NCI-H774 (cell line): ENCODE measurements at regions not wholly inside any gene's neighbourhood (a gene's known extent, or its start where the extent isn't known, plus 50 kb on each side); places are given as distances from the start of the nearest gene placed in this dataset.
"Not testable (repeated sequence)": the region's sequence is repeated elsewhere in the genome, so short reads cannot be mapped to it uniquely, and the experiment has no call there.

Experiments
- DNase-seq: peaks from one replicate; lab custom pipeline; 2025; lab: John Stamatoyannopoulos, UW

DNA sequence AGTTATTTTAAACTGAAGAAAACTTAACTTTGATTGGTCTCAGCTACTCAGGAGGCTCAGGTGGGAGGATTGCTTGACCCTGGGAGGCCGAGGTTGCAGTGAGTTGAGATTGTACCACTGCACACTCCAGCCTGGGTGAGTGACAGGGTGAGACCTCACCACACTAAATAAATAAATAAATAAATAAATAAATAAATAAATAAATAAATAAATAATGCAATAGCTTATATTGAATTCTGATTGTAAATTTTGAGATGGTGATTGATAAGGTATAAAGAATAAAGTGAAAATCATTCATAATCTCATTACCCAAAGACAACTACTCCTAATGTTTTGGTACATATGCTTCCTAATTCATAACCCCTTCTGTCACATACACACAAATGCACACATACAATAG lies 58.1 kb downstream of the TUBA3C start:
- DNase-seq, result no peak

DNA sequence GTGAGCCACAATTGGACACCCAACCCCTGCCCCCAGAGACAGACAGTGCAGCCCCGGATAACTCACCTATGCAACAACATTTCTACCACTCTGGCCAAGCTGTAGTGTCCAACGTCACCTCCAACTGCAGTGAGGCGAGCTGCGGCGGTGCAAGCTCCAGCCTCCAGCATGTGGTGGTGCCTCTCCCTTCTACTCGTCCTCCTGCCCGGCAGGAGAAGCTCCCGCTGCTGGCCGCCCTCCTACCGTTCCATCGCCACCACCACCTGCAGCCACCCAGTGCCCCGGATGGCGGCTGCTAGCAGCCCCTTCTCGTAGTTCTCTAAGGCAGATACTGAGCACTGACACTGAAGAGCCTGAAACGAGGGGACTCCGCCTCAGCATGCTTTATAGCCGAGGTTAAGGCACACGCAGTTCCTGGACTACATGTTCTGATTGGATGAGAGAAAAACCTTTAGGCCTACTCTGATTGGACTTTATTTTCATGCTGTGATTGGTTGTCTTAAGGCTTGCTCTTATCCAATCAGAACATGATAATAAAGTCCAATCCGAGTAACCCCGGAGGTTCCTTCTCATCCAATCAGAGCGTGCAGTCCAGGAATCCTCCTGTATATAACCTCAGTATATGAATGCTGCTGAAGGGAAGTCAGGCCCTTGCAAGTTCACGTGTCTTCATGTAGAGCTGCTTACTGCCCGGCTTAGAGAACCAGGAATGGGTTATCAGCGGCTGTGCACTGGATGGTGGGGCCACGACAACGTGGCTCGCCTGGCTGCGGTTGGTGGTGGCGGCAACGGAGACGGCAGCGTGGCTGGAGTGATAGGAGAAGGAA lies 63.5 kb downstream of the TUBA3C start:
- peak; percentile 29 for DNase-seq

DNA sequence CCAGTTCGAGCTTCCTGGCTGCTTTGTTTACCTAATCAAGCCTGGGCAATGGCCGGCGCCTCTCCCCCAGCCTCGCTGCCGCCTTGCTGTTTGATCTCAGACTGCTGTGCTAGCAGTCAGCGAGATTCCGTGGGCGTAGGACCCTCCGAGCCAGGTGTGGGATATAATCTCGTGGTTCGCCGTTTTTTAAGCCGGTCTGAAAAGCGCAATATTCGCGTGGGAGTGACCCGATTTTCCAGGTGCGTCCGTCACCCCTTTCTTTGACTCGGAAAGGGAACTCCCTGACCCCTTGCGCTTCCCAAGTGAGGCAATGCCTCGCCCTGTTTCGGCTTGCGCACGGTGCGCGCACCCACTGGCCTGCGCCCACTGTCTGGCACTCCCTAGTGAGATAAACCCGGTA lies 72.4 kb downstream of the TUBA3C start:
- DNase-seq, result not testable (repeated sequence)

DNA sequence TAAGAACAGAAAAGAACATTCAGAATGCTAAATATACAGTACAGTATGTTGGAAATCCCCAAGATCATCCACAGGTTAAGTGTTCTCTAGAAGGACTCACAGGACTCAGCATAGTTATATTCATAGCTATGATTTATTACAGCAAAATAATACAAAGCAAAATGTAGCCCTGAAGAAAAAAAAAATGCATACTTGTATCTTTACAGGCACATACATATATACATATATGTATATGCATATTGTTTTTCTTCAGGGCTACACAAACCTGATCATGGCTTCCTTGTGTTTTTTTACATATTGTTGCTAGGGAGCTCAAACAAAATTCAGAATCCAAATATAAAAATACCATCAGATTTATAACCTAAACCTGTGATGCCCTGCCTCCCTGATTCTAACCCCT lies 78.5 kb downstream of the TUBA3C start:
- no peak for DNase-seq

DNA sequence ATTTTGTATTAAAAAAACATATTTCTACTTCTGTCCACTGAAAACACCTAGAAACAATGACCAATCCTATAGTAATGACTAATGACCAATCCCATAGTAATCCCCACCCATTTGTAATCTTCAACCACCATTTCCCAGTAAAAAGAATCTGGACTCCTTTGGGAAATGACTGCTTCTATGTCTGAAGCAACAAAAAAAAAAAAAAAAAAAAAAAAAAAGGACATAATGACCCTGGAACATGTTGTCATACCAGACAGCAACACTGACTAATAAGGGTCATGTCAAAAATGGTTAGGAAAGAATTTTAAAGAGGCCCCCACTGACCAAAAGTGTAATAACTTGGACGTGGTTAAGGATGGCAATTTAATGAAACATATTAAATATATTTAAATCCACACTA lies 88.3 kb downstream of the TUBA3C start:
- DNase-seq, result no peak

DNA sequence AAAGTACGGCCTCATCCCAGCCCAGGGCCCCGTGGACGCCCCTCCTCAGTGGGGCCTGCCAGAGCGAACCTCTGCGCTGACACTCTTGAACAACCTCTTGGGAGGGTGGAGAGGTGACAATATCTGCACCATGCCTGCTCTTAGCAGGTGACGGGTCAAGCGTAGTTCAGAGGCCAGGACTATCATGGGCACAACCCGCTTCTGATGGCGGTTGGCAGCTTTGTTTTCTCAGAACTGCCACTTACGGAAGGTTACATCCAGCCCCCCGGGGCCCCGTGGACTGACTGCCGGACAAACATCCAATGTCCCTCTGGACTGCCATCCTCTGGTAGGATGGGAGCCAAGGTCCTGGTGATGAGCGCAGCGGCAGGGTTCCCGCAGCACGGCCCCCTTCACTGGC lies 91.1 kb downstream of the TUBA3C start:
- DNase-seq, result no peak

DNA sequence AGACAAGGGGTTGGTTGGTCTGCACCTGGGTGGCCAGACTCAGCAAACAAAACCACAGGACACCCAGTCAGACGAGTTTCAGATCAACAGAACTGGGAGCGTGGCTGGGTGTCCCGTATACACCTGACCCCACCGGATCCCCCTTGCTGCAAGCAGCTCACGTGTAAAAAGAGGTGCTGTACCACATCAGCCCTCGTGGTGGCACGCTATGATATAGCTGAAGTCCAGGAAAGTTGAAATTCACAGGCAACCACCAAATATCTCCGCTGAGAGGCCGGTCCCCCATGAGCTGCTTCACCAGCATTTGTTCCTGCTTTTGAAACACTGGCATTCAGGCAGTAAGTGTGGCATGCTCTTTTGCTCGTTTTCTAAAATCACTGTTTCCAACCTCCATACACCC lies 92.3 kb downstream of the TUBA3C start:
- DNase-seq, result no peak

DNA sequence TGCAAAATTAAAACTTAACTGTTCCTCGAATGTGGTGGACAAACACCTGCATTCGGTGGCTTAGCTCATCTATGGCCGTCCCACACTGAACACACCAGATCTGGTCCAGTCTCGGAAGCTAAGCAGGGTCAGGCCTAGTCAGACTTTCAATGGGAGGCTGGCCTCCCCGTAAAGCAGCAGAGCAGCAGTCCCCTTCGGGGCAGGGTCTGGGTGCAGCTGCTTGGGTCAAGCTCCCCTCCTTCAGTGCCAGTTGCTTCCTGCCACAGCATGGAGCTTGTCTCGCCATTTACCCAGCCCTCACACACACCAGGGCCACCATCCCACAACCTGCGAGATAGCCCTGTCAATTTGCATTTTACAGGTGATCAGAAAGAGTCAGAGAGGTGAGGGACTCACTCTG lies 93.2 kb downstream of the TUBA3C start:
- DNase-seq, result no peak

DNA sequence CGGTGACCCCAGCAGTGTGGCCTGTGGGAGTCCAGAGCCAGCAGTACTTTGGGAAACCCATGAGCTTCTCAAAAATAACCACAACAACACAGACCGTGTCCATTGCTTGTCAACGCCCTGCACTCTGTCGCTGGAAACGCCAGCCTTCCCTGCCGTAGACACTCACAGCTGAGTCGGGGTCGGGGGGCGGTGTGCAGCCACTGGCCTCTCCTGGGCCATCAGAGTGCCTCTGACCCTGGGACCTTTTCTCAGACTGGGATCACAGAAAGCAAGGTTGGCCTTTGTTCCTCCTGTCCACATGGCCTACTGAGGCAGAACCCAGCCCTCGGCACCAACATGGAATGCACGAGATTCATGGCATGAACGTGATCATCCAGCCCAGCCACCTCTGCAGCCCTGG lies 95.7 kb downstream of the TUBA3C start:
- DNase-seq, result no peak

DNA sequence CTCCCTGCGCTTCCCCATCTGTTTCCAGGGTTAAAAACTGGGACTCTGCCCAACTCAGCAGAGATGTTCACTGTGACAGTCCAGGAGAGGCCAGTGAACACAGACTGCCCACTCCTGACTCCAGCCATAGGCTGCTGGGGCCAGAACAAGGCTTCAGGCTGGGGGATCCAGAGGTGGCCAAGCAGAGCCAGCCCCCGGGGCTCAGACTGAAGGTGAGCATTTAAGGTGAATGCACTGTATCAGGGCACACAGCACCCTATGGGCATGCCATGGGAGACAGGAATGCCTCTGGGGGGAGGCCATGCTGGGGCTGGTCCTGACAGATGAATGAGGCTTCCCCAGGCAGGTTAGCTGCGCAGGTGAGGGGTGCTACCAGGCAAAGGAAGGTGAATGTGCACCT lies 96.4 kb downstream of the TUBA3C start:
- DNase-seq, result no peak

DNA sequence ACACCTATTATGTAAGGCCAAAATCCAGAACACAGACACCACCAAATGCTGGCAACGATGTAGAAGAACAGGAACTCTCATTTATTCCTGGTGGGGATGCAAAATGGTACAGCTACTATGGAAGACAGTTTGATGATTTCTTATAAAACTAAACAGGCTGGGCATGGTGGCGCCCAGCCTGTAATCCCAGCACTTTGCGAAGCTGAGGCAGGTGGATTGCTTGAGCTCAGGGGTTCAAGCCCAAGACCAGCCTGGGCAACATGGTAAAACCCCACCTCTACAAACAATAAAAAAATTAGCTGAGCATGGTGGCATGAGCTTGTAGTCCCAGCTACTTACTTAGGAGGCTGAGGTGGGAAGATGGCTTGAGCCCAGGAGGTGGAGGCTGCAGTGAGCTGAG lies 98.3 kb downstream of the TUBA3C start:
- DNase-seq, result no peak

DNA sequence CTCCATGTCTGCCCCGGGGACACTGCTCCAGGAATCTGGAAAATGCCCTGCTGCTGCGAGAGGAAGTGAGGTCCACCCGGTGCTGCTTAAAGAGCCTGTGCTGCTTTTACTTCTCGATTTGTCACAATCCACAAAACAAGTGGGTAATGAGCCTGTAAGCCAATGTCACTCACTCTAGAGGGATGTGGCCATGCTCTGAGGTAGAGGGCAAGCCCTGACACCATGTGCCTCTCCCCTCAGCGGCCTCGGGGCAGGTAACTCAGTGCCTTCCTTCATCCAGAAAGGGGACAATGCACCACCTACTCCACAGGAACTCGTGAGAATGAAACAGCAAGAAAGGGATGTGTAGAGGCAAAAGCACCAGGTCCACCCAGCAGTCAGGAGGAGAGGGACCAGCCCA lies 106.2 kb downstream of the TUBA3C start:
- no peak for DNase-seq

DNA sequence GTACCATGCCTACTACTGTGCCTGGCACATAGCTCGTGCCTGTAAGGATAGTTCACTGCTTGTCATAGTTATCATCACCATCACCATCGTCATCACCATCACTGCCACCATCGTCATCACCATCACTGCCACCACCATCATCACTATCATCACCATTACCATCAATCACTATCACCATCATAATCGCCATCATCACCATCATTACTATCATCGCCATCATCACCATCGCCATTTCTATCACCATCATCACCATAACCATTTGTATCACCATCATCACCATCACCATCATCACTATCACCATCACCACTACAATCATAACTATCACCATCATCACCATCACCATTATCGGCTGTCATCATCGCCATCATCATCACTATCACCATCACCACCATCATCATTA lies 107.1 kb downstream of the TUBA3C start:
- no peak for DNase-seq

DNA sequence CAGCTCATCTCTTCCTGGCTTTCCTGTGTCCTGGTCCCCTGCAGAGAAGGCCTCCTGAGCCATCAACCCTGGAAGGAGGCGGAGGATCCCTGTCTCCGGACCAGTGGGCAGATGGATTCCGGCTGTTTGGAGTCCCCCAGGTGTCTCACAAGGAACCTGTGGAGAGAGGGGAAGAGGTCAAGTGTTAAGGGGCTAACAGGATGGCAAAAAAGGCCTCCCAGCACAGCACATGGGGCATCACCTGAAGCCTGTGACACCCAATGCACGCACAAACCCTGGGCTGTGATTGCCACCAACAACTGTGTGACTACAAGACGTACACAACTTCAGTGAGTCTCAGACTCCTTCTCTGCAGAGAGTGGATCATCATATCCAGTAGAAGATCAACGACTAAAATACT lies 107.5 kb downstream of the TUBA3C start:
- DNase-seq, result not testable (repeated sequence)

DNA sequence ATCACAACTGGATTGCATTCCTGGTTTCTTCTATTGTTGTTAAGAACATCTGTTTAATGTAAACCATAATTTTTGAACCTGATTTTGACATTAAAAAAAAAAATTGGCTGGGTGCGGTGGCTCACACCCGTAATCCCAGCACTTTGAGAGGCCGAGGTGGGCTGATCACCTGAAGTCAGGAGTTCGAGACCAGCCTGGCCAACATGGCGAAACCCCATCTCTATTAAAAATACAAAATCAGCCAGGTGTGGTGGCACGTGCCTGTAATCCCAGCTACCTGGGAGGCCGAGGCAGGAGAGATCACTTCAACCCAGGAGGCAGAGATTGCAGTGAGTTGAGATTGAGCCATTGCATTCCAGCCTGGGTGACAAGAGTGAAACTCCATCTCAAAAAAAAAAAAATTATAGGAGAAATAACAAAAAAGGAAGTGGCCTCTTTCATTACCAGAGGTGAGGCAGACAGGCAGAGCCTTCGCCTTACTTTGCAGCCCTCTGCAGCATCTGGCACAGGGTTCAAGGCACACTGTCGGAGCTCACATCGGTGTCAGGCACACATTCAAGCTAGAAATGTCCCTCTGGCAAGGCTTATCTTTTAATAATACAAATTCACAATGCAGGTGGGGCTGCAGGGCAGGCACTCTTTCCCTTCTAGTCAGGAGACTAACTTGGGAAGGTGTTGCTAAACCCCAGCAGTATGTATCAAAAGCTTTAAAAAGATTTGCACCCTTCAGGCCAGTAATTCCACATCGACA lies 108.5 kb downstream of the TUBA3C start:
- not testable (repeated sequence) for DNase-seq

DNA sequence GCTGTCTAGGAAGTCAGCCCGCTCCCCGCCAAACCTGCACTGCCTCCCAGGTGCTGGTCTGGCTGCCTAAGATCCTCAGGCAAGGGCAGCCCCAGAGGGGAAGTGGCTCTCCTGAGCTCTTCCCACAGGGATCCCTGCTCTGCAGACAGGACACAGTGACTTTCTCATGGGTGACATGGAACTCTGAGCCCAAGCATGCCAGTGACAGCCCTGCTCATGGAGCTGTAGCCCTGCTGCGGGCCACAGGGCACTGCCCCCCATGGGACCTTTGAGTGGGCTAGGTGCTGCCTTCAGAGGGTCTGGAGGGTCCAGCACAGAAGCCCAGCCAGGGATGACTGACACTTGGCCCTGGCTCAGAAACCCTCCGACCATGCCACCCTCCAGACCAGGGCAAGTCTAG lies 109.1 kb downstream of the TUBA3C start:
- DNase-seq, result no peak

DNA sequence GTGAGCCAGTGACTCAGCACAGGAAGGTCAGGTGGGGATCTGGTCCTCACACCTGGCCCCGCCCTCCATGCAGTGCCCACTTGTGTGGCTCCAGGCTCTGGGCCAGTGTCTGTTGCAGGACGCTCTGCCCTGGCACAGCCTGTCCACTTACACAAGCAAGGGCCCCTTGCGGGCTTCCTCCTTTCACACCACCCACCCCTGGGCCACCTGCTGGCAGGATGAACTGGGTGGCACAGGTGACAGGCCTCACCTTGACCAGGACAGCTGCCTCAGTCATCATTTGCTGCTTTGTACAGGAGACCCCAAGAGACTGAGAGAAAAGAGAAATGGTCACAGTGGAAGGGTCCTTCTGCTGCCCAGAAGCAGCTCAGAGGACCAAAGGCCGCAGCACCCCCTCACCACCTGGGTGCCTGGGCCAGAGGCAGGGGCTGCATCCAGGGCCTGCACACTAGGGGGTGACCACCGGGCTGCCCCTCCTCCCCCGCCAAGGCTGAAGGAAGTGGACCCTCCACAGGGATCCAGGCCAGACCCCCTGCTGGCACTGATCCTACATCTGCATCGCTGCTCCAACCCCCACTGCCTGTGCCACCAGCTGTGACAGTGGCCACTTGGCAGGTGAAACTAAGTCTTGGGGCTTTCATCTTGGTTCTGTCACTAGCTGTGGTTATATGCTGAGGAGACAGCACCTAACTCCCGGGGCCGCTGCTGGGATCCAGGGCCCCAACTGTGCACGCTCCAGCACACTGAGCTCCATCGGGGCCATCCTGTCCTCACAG lies 110.3 kb downstream of the TUBA3C start:
- no peak for DNase-seq

DNA sequence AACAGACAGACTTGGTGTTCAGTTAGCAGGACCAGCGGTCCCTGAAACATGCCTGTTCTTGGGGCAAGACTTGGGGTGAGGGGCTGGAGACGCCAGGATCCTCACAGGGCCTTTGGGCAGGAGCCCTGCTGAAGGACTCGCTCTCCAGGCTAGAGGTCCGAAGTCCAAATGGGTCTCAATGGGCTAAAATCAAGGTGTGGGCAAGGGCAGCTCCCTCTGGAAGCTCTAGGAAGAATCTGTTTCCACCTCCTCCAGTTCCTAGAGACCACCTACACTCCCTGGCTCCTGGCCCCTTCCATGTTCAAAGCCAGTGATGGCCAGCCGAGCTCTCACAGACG lies 111.3 kb downstream of the TUBA3C start:
- no peak for DNase-seq

DNA sequence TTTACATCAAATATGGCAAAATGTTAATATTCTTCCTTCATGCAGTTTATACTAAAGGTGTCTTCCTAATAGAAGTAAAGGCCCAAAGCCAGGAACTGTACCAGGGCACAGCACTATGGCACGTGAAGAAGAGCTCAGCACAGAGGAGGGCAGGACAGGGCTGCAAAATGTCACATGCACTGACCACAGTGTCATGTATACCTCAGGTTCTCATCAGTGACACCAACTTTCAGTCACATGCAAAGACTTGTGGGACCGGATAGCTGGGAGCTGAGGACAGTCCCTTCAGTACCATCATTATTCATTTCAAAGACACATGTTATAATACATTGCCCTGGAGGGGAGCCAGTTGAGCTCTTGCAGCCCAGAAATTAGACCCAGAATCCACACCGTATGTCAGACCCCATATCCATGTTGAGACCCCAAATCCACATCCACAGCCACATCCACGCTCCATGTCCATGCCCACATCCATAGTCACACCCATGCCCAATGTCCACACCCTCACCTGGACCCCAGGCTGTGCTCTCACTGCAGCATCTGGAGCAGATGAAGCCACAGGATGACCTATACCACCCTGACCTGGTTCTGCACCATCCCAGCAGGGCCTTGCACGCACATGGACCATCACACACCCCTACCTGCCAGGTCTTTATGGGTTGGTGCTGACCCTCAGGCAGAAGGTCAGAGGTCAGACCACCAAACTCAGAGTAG lies 111.8 kb downstream of the TUBA3C start:
- no peak for DNase-seq

DNA sequence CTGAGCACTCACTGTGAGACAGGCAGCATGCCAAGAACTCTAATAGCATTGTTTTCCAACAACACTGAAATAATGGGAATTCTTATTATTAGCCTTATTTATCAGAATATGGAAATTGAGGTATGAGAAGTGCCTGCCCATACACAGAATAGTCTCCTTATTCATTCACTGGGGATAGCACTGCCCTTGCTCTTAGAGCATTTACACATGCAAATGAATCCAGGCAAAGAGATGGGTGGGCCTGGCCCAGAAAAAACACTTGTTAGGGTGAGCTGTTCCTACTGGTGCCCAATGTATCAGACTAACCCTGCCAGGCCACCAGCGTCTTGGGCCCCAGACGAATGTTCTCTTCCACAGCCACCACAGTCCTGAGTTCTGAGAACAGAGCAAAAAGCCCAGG lies 112.9 kb downstream of the TUBA3C start:
- DNase-seq, result no peak

DNA sequence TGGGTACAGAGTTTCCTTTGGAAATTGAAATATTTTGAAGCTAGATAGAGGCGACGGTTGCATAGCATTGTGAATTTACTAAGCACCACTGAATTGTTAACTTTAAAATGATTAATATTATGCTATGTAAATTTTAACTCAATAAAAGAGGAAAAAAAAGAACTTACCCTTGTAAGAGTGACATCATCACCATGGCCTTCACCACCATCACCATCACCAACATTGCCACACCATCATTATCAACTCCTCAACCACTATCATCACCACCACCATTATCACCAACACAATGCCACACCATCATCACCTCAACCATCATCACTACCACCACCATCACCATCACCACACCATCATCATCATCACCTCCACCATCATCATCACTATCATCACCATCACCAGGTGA lies 113.9 kb downstream of the TUBA3C start:
- no peak for DNase-seq

DNA sequence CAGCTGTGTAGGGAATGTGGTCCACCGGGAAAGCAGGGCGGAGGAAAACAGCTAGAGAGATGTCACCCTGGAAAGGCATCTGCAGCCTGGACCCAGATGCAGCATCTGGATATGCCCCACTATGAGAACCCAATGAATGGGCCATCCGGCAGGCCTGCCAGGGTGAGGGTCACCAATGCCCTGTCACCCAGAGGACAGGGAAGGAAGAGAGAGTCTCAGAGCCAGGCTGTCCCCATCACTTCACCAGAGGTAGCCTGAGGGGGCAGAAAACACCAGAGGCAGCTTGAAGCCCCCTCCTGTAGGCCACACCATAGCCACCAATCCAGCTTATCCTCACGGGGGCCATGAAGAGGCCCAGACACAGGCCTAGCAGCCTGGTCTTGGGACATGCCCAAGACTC lies 118.8 kb downstream of the TUBA3C start:
- DNase-seq, result no peak
